ENCODE measurements at regions not wholly inside any gene's neighbourhood (a gene's known extent, or its start where the extent isn't known, plus 50 kb on each side); places are given as distances from the start of the nearest gene placed in this dataset.

DNA sequence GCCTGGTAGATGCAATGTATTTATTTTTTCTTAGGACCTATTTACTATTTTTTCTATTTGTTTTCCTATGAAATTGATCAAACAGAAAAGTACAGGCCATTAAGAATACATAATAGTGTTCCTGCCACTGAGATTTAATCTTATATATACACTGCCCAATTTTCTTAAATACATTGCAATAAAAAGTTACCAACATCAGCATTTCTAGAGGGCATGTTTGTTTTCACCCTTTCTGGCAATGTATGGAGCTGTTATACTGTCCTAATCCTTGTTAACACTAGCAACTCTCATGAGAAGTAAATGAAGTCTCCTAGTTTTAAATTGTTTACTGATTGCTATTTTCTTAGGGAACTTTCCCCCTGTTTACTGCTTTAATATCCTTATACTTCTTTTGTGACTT lies 359.1 kb upstream of the SEMA3A start:
- no peak for DNase-seq
- Mint-ChIP-seq H3K27me3 (no peaks in the 10 kb centered on the region), H3K9me3 (peaks cover 12% of the 10 kb centered on the region), H3K27ac (no peak overlapping the region), H3K36me3 (ENCODE audit: low read depth) (no peaks in the 10 kb centered on the region), H3K4me1 (no peaks in the 10 kb centered on the region), H3K4me3 (no peak overlapping the region)
- TF ChIP-seq, protein P1, sequence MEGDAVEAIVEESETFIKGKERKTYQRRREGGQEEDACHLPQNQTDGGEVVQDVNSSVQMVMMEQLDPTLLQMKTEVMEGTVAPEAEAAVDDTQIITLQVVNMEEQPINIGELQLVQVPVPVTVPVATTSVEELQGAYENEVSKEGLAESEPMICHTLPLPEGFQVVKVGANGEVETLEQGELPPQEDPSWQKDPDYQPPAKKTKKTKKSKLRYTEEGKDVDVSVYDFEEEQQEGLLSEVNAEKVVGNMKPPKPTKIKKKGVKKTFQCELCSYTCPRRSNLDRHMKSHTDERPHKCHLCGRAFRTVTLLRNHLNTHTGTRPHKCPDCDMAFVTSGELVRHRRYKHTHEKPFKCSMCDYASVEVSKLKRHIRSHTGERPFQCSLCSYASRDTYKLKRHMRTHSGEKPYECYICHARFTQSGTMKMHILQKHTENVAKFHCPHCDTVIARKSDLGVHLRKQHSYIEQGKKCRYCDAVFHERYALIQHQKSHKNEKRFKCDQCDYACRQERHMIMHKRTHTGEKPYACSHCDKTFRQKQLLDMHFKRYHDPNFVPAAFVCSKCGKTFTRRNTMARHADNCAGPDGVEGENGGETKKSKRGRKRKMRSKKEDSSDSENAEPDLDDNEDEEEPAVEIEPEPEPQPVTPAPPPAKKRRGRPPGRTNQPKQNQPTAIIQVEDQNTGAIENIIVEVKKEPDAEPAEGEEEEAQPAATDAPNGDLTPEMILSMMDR (IDR thresholded peaks at IDR 0.05) = no peak
- no peak for ATAC-seq (ENCODE audit: low read depth)
- ChIA-PET CTCF (no interaction called here), POLR2A (no interaction called here)
- intact Hi-C loops (cut with micrococcal nuclease) = no loop called here

DNA sequence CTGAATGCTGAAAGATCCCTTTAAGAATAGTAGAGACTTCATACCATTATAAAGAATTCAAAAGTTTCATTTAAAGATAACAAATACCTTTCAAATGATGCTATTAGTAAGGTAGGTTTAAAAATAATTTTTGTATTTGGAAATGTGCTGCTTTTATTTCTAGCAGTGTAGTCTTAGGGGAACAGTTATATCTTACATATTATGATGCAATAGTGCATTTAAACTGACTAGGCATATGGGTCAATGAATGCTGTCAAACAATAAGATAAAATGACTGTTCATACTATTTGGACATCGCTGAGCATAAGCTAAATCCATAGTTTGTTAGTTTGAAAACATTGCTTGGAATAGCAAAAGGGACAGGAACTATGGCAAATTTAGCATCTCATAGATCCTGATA lies 354.8 kb upstream of the SEMA3A start:
- H3K4me3 Mint-ChIP-seq = no peak overlapping the region
- H3K4me1 Mint-ChIP-seq = no peaks in the 10 kb centered on the region
- POLR2A ChIA-PET = no interaction called here
- ATAC-seq (ENCODE audit: low read depth) (no peak), DNase-seq (no peak)
- intact Hi-C loops (cut with micrococcal nuclease) = no loop called here
- H3K27me3 Mint-ChIP-seq = no peaks in the 10 kb centered on the region
- CTCF ChIA-PET = no interaction called here
- TF ChIP-seq, protein P1 (IDR thresholded peaks at IDR 0.05) = no peak
- no peak overlapping the region for H3K27ac Mint-ChIP-seq
- no peaks in the 10 kb centered on the region for H3K36me3 Mint-ChIP-seq (ENCODE audit: low read depth)
- H3K9me3 Mint-ChIP-seq = no peaks in the 10 kb centered on the region

DNA sequence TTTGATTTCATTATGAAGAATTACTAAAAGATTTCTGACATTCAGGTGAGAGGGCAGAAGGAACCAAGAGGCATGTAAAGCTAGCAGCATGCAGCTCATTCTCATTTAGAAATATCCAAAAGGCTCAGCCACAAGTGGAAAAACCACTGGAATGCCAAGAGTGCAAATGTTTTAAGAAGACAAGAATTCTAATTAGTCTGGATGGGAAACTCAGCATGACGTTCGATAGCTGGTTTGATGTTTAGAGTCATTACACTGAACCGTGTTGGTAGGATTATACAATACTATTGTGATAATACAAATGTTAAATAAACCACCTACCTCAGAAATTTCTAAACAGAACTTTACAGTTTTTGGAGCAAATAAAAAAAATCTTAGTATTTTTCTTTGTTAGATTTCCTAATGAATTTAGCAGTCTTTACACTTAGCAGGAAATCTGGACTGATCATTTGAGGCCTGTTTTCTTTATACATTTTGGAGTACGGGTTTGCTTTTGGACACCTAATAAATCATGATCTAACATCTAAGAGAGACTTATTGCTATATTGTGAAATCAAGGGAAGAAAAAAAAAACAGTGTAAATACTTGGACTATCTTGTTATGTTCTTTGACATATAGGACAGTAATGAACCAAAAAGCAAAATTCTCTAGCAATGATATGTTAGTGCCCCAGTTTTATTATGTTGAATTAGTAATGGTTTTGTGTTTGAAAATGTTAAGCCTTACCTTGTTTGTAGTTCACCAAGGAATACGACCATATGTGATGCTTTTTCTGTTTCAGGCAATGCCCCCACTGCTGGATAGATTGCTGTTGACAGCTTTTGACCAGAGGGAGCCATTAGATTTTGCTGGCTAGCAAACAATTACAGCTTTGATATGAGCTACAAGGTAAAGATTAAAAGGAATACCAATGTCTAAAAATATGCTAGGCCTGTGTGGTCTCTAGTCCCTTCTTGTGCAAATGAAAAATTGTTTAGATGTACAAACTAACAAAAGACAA lies 354.1 kb upstream of the SEMA3A start:
- H3K4me3 Mint-ChIP-seq = no peak overlapping the region
- no peaks in the 10 kb centered on the region for H3K36me3 Mint-ChIP-seq (ENCODE audit: low read depth)
- no peaks in the 10 kb centered on the region for H3K9me3 Mint-ChIP-seq
- no peaks in the 10 kb centered on the region for H3K4me1 Mint-ChIP-seq
- H3K27ac Mint-ChIP-seq = no peak overlapping the region
- POLR2A ChIA-PET = no interaction called here
- no peaks in the 10 kb centered on the region for H3K27me3 Mint-ChIP-seq
- CTCF ChIA-PET = no interaction called here
- intact Hi-C loops (cut with micrococcal nuclease) = no loop called here
- TF ChIP-seq, protein P1 (IDR thresholded peaks at IDR 0.05) = no peak
- DNase-seq (no peak), ATAC-seq (ENCODE audit: low read depth) (no peak)

DNA sequence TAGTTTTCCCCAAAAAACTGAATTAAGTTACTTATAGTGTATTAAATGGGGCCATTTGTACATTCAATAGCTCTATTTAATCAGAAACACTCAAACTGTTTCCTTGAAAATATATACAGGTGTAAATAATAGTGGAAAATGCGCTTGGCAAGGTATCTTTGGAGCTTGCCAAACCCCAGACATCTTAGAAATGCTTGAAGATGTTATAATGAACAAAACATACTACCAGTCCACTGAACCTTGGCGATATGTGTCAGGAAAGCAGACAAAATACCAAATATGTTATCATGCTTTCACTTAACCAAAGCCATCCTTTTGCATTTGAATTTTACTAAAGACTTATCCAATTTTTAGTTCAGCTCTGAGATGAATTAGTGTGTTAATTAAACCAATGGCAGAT lies 352.7 kb upstream of the SEMA3A start:
- CTCF ChIA-PET = no interaction called here
- H3K36me3 Mint-ChIP-seq (ENCODE audit: low read depth) = no peaks in the 10 kb centered on the region
- H3K4me1 Mint-ChIP-seq = no peaks in the 10 kb centered on the region
- TF ChIP-seq, protein P1 (IDR thresholded peaks at IDR 0.05) = no peak
- DNase-seq = no peak
- H3K9me3 Mint-ChIP-seq = no peaks in the 10 kb centered on the region
- no peak overlapping the region for H3K4me3 Mint-ChIP-seq
- H3K27me3 Mint-ChIP-seq = no peaks in the 10 kb centered on the region
- intact Hi-C loops (cut with micrococcal nuclease) = no loop called here
- POLR2A ChIA-PET = no interaction called here
- ATAC-seq (ENCODE audit: low read depth) = no peak
- H3K27ac Mint-ChIP-seq = no peak overlapping the region

DNA sequence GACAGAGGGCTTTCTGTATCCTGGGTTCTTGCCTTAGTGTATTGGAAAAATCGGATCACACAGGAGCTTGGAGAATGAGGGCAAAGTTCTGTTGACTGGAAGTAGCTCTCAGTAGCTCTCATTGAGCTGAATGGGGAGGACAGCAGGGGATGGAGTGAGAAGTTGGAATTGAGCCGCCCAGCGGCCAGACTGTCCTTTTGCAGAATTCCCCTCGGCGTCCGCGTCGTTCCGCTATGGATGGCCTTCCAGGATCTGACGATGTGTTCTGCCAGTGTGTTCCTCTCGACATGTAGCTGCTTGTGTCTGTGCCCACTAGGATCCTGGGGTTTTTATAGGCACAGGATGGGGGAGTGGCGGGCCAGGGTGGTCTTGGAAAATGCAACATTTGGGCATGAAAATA lies 351.8 kb upstream of the SEMA3A start:
- intact Hi-C loops (cut with micrococcal nuclease) = no loop called here
- ChIA-PET CTCF (no interaction called here), POLR2A (no interaction called here)
- no peak overlapping the region for H3K27ac Mint-ChIP-seq
- no peak overlapping the region for H3K4me3 Mint-ChIP-seq
- no peak for ATAC-seq (ENCODE audit: low read depth)
- no peak for DNase-seq
- H3K27me3 Mint-ChIP-seq = no peaks in the 10 kb centered on the region
- H3K9me3 Mint-ChIP-seq = no peaks in the 10 kb centered on the region
- H3K36me3 Mint-ChIP-seq (ENCODE audit: low read depth) = no peaks in the 10 kb centered on the region
- no peaks in the 10 kb centered on the region for H3K4me1 Mint-ChIP-seq
- TF ChIP-seq, protein P1 (IDR thresholded peaks at IDR 0.05) = no peak
